Muscle of leg (tissue), 3 donors: ENCODE measurements at regions not wholly inside any gene's neighbourhood (a gene's known extent, or its start where the extent isn't known, plus 50 kb on each side); places are given as distances from the start of the nearest gene placed in this dataset.

Source experiments
- DNase-seq: peaks from one replicate; pipeline ENCODE4 v3.0.0; 2013
- H3K27ac ChIP-seq: one replicate; pipeline ENCODE4 v1.5.1; 2013; ENCODE audit warnings: mild to moderate bottlenecking, low read length, control low read depth
- H3K27me3 ChIP-seq: one replicate; pipeline ENCODE4 v1.6.1; 2013; ENCODE audit warnings: low read length; ENCODE audit not compliant: control insufficient read depth, insufficient read depth
- H3K36me3 ChIP-seq: one replicate; pipeline ENCODE4 v1.6.1; 2013; ENCODE audit warnings: low read length; ENCODE audit not compliant: control insufficient read depth, insufficient read depth
- H3K4me1 ChIP-seq: one replicate; pipeline ENCODE4 v1.6.1; 2013; ENCODE audit warnings: low read length; ENCODE audit not compliant: control insufficient read depth, insufficient read depth
- H3K4me3 ChIP-seq: one replicate; pipeline ENCODE4 v1.5.1; 2013; ENCODE audit warnings: low read length, control low read depth
- H3K9me3 ChIP-seq: replicated peaks from 2 replicates; pipeline ENCODE4 v1.6.1; 2013; ENCODE audit warnings: low read depth, low read length; ENCODE audit not compliant: control insufficient read depth
- WGBS: methylation state at CpG from one replicate; pipeline ENCODE4 v1.1.5; 2013; ENCODE audit warnings: missing lambda C conversion rate; ENCODE audit not compliant: insufficient coverage; 5-methylcytosine and 5-hydroxymethylcytosine counted together

GRCh38 chr1:228933753-228934152 lies 198.5 kb downstream of the RHOU start:
- no peak overlapping the region for H3K27ac ChIP-seq
- peaks cover 31% of the 10 kb centered on the region for H3K4me1 ChIP-seq
- H3K36me3 ChIP-seq, result no peaks in the 10 kb centered on the region
- H3K4me3 ChIP-seq, result no peak overlapping the region
- H3K27me3 ChIP-seq, result no peaks in the 10 kb centered on the region
- DNase-seq, result no peak
- H3K9me3 ChIP-seq, result peaks cover 2% of the 10 kb centered on the region
- WGBS, result 60% methylated on average over 1 of the region's 3 CpGs

GRCh38 chr1:228935198-228935663 lies 200.0 kb downstream of the RHOU start:
- H3K4me1 ChIP-seq, result peaks cover 36% of the 10 kb centered on the region
- H3K9me3 ChIP-seq, result no peaks in the 10 kb centered on the region
- no peak for DNase-seq
- no peak overlapping the region for H3K27ac ChIP-seq
- WGBS, result 89% methylated on average over 2 of the region's 4 CpGs
- H3K36me3 ChIP-seq, result no peaks in the 10 kb centered on the region
- H3K4me3 ChIP-seq, result no peak overlapping the region
- H3K27me3 ChIP-seq, result no peaks in the 10 kb centered on the region

GRCh38 chr1:228935855-228936727 lies 200.8 kb downstream of the RHOU start:
- Histone ChIP-seq H3K4me1 (peaks cover 36% of the 10 kb centered on the region), H3K4me3 (no peak overlapping the region), H3K9me3 (no peaks in the 10 kb centered on the region), H3K27me3 (no peaks in the 10 kb centered on the region), H3K27ac (no peak overlapping the region), H3K36me3 (no peaks in the 10 kb centered on the region)
- WGBS, result 56% methylated on average over 8 of the region's 15 CpGs
- no peak for DNase-seq

GRCh38 chr1:228936881-228937280 lies 201.6 kb downstream of the RHOU start:
- no peaks in the 10 kb centered on the region for H3K36me3 ChIP-seq
- WGBS, result 69% methylated on average over 4 of the region's 6 CpGs
- H3K27ac ChIP-seq, result no peak overlapping the region
- no peak for DNase-seq
- H3K4me1 ChIP-seq, result peaks cover 36% of the 10 kb centered on the region
- H3K4me3 ChIP-seq, result no peak overlapping the region
- H3K9me3 ChIP-seq, result no peaks in the 10 kb centered on the region
- H3K27me3 ChIP-seq, result no peaks in the 10 kb centered on the region

- no peaks in the 10 kb centered on the region for H3K9me3 ChIP-seq
- H3K27me3 ChIP-seq, result no peaks in the 10 kb centered on the region
- H3K4me1 ChIP-seq, result peaks cover 36% of the 10 kb centered on the region
- WGBS, result no CpG with 5 or more reads among the region's 12 CpGs
- no peaks in the 10 kb centered on the region for H3K36me3 ChIP-seq
- no peak overlapping the region for H3K4me3 ChIP-seq
- DNase-seq, result no peak
- peak overlapping the region; percentile 87 for H3K27ac ChIP-seq
These were observed 202.1 kb downstream of the RHOU start for GRCh38 chr1:228937351-228937750.

GRCh38 chr1:228937851-228938536 lies 202.7 kb downstream of the RHOU start:
- Histone ChIP-seq H3K4me1 (peaks cover 36% of the 10 kb centered on the region), H3K27me3 (no peaks in the 10 kb centered on the region), H3K9me3 (no peaks in the 10 kb centered on the region), H3K36me3 (no peaks in the 10 kb centered on the region), H3K27ac (peak overlapping the region; percentile 87), H3K4me3 (no peak overlapping the region)
- DNase-seq, result peak; percentile 53
- WGBS, result 24% methylated on average over 11 of the region's 14 CpGs

- H3K27me3 ChIP-seq, result no peaks in the 10 kb centered on the region
- WGBS, result 47% methylated on average over 8 of the region's 8 CpGs
- peak; percentile 78 for DNase-seq
These were observed 203.2 kb downstream of the RHOU start for GRCh38 chr1:228938537-228938901.

GRCh38 chr1:228939001-228939691 lies 203.9 kb downstream of the RHOU start:
- Histone ChIP-seq H3K4me3 (no peak overlapping the region), H3K27me3 (no peaks in the 10 kb centered on the region), H3K36me3 (no peaks in the 10 kb centered on the region), H3K27ac (peak overlapping the region; percentile 87), H3K9me3 (no peaks in the 10 kb centered on the region), H3K4me1 (peaks cover 42% of the 10 kb centered on the region)
- WGBS, result 87% methylated on average over 4 of the region's 6 CpGs
- DNase-seq, result no peak

More at GRCh38 chr1:228938537-228938901, 203.2 kb downstream of the RHOU start:
- Histone ChIP-seq H3K9me3 (no peaks in the 10 kb centered on the region), H3K27ac (peak overlapping the region; percentile 87), H3K4me3 (no peak overlapping the region), H3K4me1 (peaks cover 37% of the 10 kb centered on the region), H3K36me3 (no peaks in the 10 kb centered on the region)

- no peak for DNase-seq
- H3K27ac ChIP-seq, result peak overlapping the region; percentile 7
- H3K9me3 ChIP-seq, result no peaks in the 10 kb centered on the region
- no peaks in the 10 kb centered on the region for H3K36me3 ChIP-seq
- 79% methylated on average over 6 of the region's 7 CpGs for WGBS
- no peak overlapping the region for H3K4me3 ChIP-seq
- H3K4me1 ChIP-seq, result peaks cover 45% of the 10 kb centered on the region
- H3K27me3 ChIP-seq, result no peaks in the 10 kb centered on the region
These were observed 204.7 kb downstream of the RHOU start for GRCh38 chr1:228939881-228940392.

- H3K27me3 ChIP-seq, result no peaks in the 10 kb centered on the region
- H3K4me1 ChIP-seq, result peaks cover 45% of the 10 kb centered on the region
- no peaks in the 10 kb centered on the region for H3K36me3 ChIP-seq
- H3K9me3 ChIP-seq, result no peaks in the 10 kb centered on the region
- no peak for DNase-seq
- 75% methylated on average over 4 of the region's 7 CpGs for WGBS
- H3K4me3 ChIP-seq, result no peak overlapping the region
- H3K27ac ChIP-seq, result no peak overlapping the region
These were observed 205.2 kb downstream of the RHOU start for GRCh38 chr1:228940526-228940925.
